Neural cell (in vitro differentiated cells): ENCODE measurements at regions not wholly inside any gene's neighbourhood (a gene's known extent, or its start where the extent isn't known, plus 50 kb on each side); places are given as distances from the start of the nearest gene placed in this dataset.

Experiments
- H2AFZ ChIP-seq: fragments of 200-600, 300-800 bp; sonication (generic), shearing (Covaris generic); 2 replicates; pipeline ENCODE4 v1.6.0; 2014; ENCODE audit warnings: low read depth, mild to moderate bottlenecking, antibody characterized with exemption, low read length, moderate library complexity
- H3F3A ChIP-seq: fragments of 200-600 bp; shearing (Covaris generic); 2 replicates; pipeline ENCODE4 v1.6.1; 2016; ENCODE audit warnings: mild to moderate bottlenecking, moderate library complexity, mixed read lengths, antibody characterized with exemption, low read length; ENCODE audit not compliant: insufficient read depth, poor library complexity, severe bottlenecking
- H3K27ac ChIP-seq: fragments of 200-600, 300-800 bp; sonication (generic), shearing (Covaris generic); 2 replicates; pipeline ENCODE4 v1.5.1; 2014; ENCODE audit warnings: mild to moderate bottlenecking, low read length, moderate library complexity
- H3K27me3 ChIP-seq: fragments of 300-800, 200-600 bp; sonication (generic), shearing (Covaris generic); 2 replicates; pipeline ENCODE4 v1.6.0; 2014; ENCODE audit warnings: mild to moderate bottlenecking, low read depth, low read length, moderate library complexity; ENCODE audit not compliant: insufficient read depth
- H3K36me3 ChIP-seq: fragments of 300-800, 200-600 bp; sonication (generic), shearing (Covaris generic); 2 replicates; pipeline ENCODE4 v1.5.1; 2014; ENCODE audit warnings: mild to moderate bottlenecking, antibody characterized with exemption, low read length, moderate library complexity; ENCODE audit not compliant: insufficient read depth
- H3K4me2 ChIP-seq: fragments of 300-800, 200-600 bp; sonication (generic), shearing (Covaris generic); 2 replicates; pipeline ENCODE4 v1.6.0; 2014; ENCODE audit warnings: mild to moderate bottlenecking, low read length
- H3K4me3 ChIP-seq: fragments of 300-800, 200-600 bp; sonication (generic), shearing (Covaris generic); 2 replicates; pipeline ENCODE4 v1.5.1; 2014; ENCODE audit warnings: mild to moderate bottlenecking, low read length, moderate library complexity
- H3K79me2 ChIP-seq: fragments of 200-600 bp; shearing (Covaris generic); replicated peaks from 2 replicates; pipeline ENCODE4 v1.6.0; 2014; ENCODE audit warnings: mild to moderate bottlenecking, low read length, moderate library complexity; ENCODE audit not compliant: insufficient read depth
- H3K9ac ChIP-seq: fragments of 300-800, 200-600 bp; sonication (generic), shearing (Covaris generic); 2 replicates; pipeline ENCODE4 v1.6.1; 2016; ENCODE audit warnings: mild to moderate bottlenecking, low read length, mixed read lengths
- H3K9me2 ChIP-seq: fragments of 200-600 bp; shearing (Covaris generic); 2 replicates; pipeline ENCODE4 v1.6.1; 2016; ENCODE audit warnings: mild to moderate bottlenecking, low read length, mixed read lengths; ENCODE audit not compliant: insufficient read depth
- H3K9me3 ChIP-seq: fragments of 200-600, 300-800 bp; sonication (generic), shearing (Covaris generic); 2 replicates; pipeline ENCODE4 v1.6.1; 2016; ENCODE audit warnings: mild to moderate bottlenecking, mixed run types, low read length, moderate library complexity, mixed read lengths
- H4K20me1 ChIP-seq: fragments of 200-600 bp; shearing (Covaris generic); 2 replicates; pipeline ENCODE4 v1.6.1; 2016; ENCODE audit warnings: mild to moderate bottlenecking, mixed run types; ENCODE audit not compliant: insufficient read depth
- CTCF ChIP-seq: fragments of 450-650 bp; IDR thresholded peaks from 2 replicates; pipeline ENCODE4 v1.5.1; 2014; ENCODE audit warnings: antibody characterized with exemption, mild to moderate bottlenecking, moderate library complexity; ENCODE audit not compliant: poor library complexity, severe bottlenecking
- EP300 ChIP-seq: fragments of 450-650 bp; conservative IDR thresholded peaks from 2 replicates; pipeline ENCODE4 v1.6.1; 2014; ENCODE audit warnings: antibody characterized with exemption, mild to moderate bottlenecking, moderate library complexity; ENCODE audit not compliant: poor library complexity, severe bottlenecking
- EZH2 ChIP-seq: fragments of 200-600, 300-800 bp; shearing (Covaris generic), sonication (generic); IDR thresholded peaks from 2 replicates; pipeline ENCODE4 v1.6.1; 2014; ENCODE audit warnings: antibody characterized with exemption, low read length, borderline replicate concordance, mild to moderate bottlenecking; ENCODE audit not compliant: insufficient read depth, poor library complexity, severe bottlenecking
- MXI1 ChIP-seq: fragments of 450-650 bp; conservative IDR thresholded peaks from 2 replicates; pipeline ENCODE4 v1.6.1; 2014; ENCODE audit warnings: antibody characterized with exemption, mild to moderate bottlenecking; ENCODE audit not compliant: poor library complexity, severe bottlenecking
- POLR2AphosphoS5 ChIP-seq: IDR thresholded peaks from 2 replicates; pipeline ENCODE4 v1.6.1; 2012
- RAD21 ChIP-seq: fragments of 450-650 bp; conservative IDR thresholded peaks from 2 replicates; pipeline ENCODE4 v1.6.1; 2014; ENCODE audit warnings: antibody characterized with exemption, mild to moderate bottlenecking, moderate library complexity
- REST ChIP-seq: IDR thresholded peaks from 2 replicates; pipeline ENCODE4 v1.6.1; 2012; ENCODE audit warnings: borderline replicate concordance
- SMC3 ChIP-seq: fragments of 450-650 bp; conservative IDR thresholded peaks from 2 replicates; pipeline ENCODE4 v1.6.1; 2014; ENCODE audit warnings: antibody characterized with exemption, mild to moderate bottlenecking, moderate library complexity; ENCODE audit not compliant: poor library complexity
- TAF1 ChIP-seq: IDR thresholded peaks from 2 replicates; pipeline ENCODE4 v1.6.1; 2012; ENCODE audit warnings: low read depth

GRCh38 chr1:4173731-4174130 is 273.7 kb upstream of the C1orf174 start:
- Histone ChIP-seq H3K9ac (no peak overlapping the region), H3F3A (no peaks in the 10 kb centered on the region), H3K36me3 (no peaks in the 10 kb centered on the region), H3K9me3 (no peaks in the 10 kb centered on the region), H3K27me3 (no peaks in the 10 kb centered on the region), H3K4me2 (no peak overlapping the region), H3K27ac (no peak overlapping the region), H3K79me2 (no peaks in the 10 kb centered on the region), H2AFZ (no peak overlapping the region), H4K20me1 (no peaks in the 10 kb centered on the region), H3K9me2 (no peaks in the 10 kb centered on the region), H3K4me3 (no peak overlapping the region)
- no peak for TF ChIP-seq POLR2AphosphoS5
- TF ChIP-seq EZH2, result no peak
- no peak for TF ChIP-seq TAF1
- TF ChIP-seq CTCF, result no peak
- TF ChIP-seq MXI1, result no peak
- no peak for TF ChIP-seq SMC3
- no peak for TF ChIP-seq EP300
- no peak for TF ChIP-seq REST
- TF ChIP-seq RAD21, result no peak

GRCh38 chr1:4174291-4175200 is 274.5 kb upstream of the C1orf174 start:
- no peaks in the 10 kb centered on the region for H3F3A ChIP-seq
- no peaks in the 10 kb centered on the region for H3K27me3 ChIP-seq
- no peak overlapping the region for H3K9ac ChIP-seq
- no peaks in the 10 kb centered on the region for H4K20me1 ChIP-seq
- no peak overlapping the region for H3K4me3 ChIP-seq
- no peaks in the 10 kb centered on the region for H3K36me3 ChIP-seq
- no peak overlapping the region for H3K4me2 ChIP-seq
- H3K9me3 ChIP-seq, result no peaks in the 10 kb centered on the region
- no peak overlapping the region for H3K27ac ChIP-seq
- no peak for TF ChIP-seq REST
- no peak for TF ChIP-seq TAF1
- no peak for TF ChIP-seq RAD21
- no peak for TF ChIP-seq POLR2AphosphoS5
- TF ChIP-seq MXI1, result no peak
- no peak for TF ChIP-seq CTCF
- no peak for TF ChIP-seq SMC3
- TF ChIP-seq EZH2, result no peak
- TF ChIP-seq EP300, result no peak
- no peaks in the 10 kb centered on the region for H3K9me2 ChIP-seq
- no peaks in the 10 kb centered on the region for H3K79me2 ChIP-seq
- no peak overlapping the region for H2AFZ ChIP-seq
